PC-3 (cell line): ENCODE measurements at regions not wholly inside any gene's neighbourhood (a gene's known extent, or its start where the extent isn't known, plus 50 kb on each side); places are given as distances from the start of the nearest gene placed in this dataset.

ENCODE experiments used
- ATAC-seq: fragments of 200-7000 bp; cut with Tn5 transposase; 2 replicates; pipeline ENCODE4 v1.9.1; 2020; ENCODE audit warnings: mild to moderate bottlenecking, moderate library complexity
- BruUV-seq: library from RNA; stranded (reverse); fragments of 400-500 nt; replicated peaks from 2 replicates; lab custom pipeline; 2021; lab: Mats Ljungman, UMichigan
- CTCF ChIA-PET: fragments of 300-600 bp; sonication (Branson Sonifier 250); formaldehyde crosslinking; loops from one replicate; lab custom pipeline; 2022; ENCODE audit warnings: antibody characterized with exemption; lab: Charles Lee
- POLR2A ChIA-PET: fragments of 300-600 bp; sonication (Branson Sonifier 250); formaldehyde crosslinking; loops from one replicate; lab custom pipeline; 2022; ENCODE audit warnings: antibody characterized with exemption; ENCODE audit not compliant: unreplicated experiment; lab: Charles Lee
- DNase-seq: peaks from one replicate; pipeline ENCODE4 v3.0.0-alpha.2; 2015
- H2AFZ ChIP-seq: fragments of 300-600 bp; sonication (generic); 2 replicates; pipeline ENCODE4 v1.6.0; 2016; ENCODE audit warnings: antibody characterized with exemption, low read length
- H3F3A ChIP-seq: fragments of 300-600 bp; sonication (generic); one replicate; pipeline ENCODE4 v1.6.0; 2017; ENCODE audit warnings: antibody characterized with exemption, low read length, control low read depth, mild to moderate bottlenecking; ENCODE audit not compliant: unreplicated experiment
- H3K27ac ChIP-seq: fragments of 300-600 bp; sonication (generic); 2 replicates; pipeline ENCODE4 v1.5.1; 2016; ENCODE audit warnings: mild to moderate bottlenecking, low read length
- H3K27me3 ChIP-seq: fragments of 300-600 bp; sonication (generic); 2 replicates; pipeline ENCODE4 v1.6.1; 2016; ENCODE audit warnings: low read length, mixed read lengths
- H3K36me3 ChIP-seq: fragments of 300-600 bp; sonication (generic); 2 replicates; pipeline ENCODE4 v1.6.1; 2016; ENCODE audit warnings: low read depth, mixed run types, low read length, mixed read lengths
- H3K4me1 ChIP-seq: fragments of 300-600 bp; sonication (generic); 2 replicates; pipeline ENCODE4 v1.5.1; 2016; ENCODE audit warnings: low read length; ENCODE audit not compliant: insufficient read depth
- H3K4me2 ChIP-seq: fragments of 300-600 bp; sonication (generic); 2 replicates; pipeline ENCODE4 v1.6.0; 2016; ENCODE audit warnings: low read length
- H3K4me3 ChIP-seq: fragments of 300-600 bp; sonication (generic); 2 replicates; pipeline ENCODE4 v1.5.1; 2016; ENCODE audit warnings: mild to moderate bottlenecking, low read length, mixed read lengths
- H3K79me2 ChIP-seq: fragments of 300-600 bp; sonication (generic); 2 replicates; pipeline ENCODE4 v1.6.1; 2017; ENCODE audit warnings: low read length, mixed read lengths
- H3K9ac ChIP-seq: fragments of 300-600 bp; sonication (generic); 2 replicates; pipeline ENCODE4 v1.6.0; 2016; ENCODE audit warnings: mild to moderate bottlenecking, low read length
- H3K9me2 ChIP-seq: fragments of 300-600 bp; sonication (generic); replicated peaks from 2 replicates; pipeline ENCODE4 v1.6.1; 2016; ENCODE audit warnings: mixed run types, low read length, mixed read lengths
- H3K9me3 ChIP-seq: fragments of 300-600 bp; sonication (generic); 2 replicates; pipeline ENCODE4 v1.6.1; 2016; ENCODE audit warnings: low read length, mixed read lengths
- H4K20me1 ChIP-seq: fragments of 300-600 bp; sonication (generic); 2 replicates; pipeline ENCODE4 v1.6.1; 2016; ENCODE audit warnings: low read length, mixed read lengths
- CTCF ChIP-seq: fragments of 300-600 bp; sonication (generic); conservative IDR thresholded peaks from 2 replicates; pipeline ENCODE4 v1.5.1; 2017; ENCODE audit warnings: antibody characterized with exemption, low read depth, mild to moderate bottlenecking, low read length
- EZH2 ChIP-seq: fragments of 300-600 bp; sonication (generic); IDR thresholded peaks from one replicate; pipeline ENCODE4 v1.6.1; 2017; ENCODE audit warnings: antibody characterized with exemption, mild to moderate bottlenecking, low read length; ENCODE audit not compliant: unreplicated experiment
- EZH2phosphoT487 ChIP-seq: fragments of 300-600 bp; sonication (generic); IDR thresholded peaks from 2 replicates; pipeline ENCODE4 v1.6.1; 2018; ENCODE audit warnings: mild to moderate bottlenecking, antibody characterized with exemption, low read length, borderline replicate concordance
- intact Hi-C: fragments of 100-400 bp; cut with micrococcal nuclease; formaldehyde crosslinking; loops from 2 replicates; pipeline ENCODE4 v1.9.0; 2023

- Histone ChIP-seq H3K79me2 (no peaks in the 10 kb centered on the region), H3F3A (no peaks in the 10 kb centered on the region), H3K4me2 (no peak overlapping the region), H3K9ac (no peak overlapping the region), H3K27me3 (no peaks in the 10 kb centered on the region), H3K36me3 (no peaks in the 10 kb centered on the region), H4K20me1 (no peaks in the 10 kb centered on the region), H3K9me3 (no peaks in the 10 kb centered on the region), H2AFZ (no peak overlapping the region), H3K27ac (no peak overlapping the region), H3K4me1 (no peaks in the 10 kb centered on the region), H3K4me3 (no peak overlapping the region), H3K9me2 (no peaks in the 10 kb centered on the region)
- no TSS peak for BruUV-seq
- intact Hi-C loops: no loop called here
- POLR2A ChIA-PET: no interaction called here
- no peak for DNase-seq
- no peak for TF ChIP-seq CTCF
- no peak for TF ChIP-seq EZH2
- no peak for TF ChIP-seq EZH2phosphoT487
- no peak for ATAC-seq
- CTCF ChIA-PET: no interaction called here
These were observed 67.3 kb upstream of the TNP1 start for GRCh38 chr2:216927163-216927562.

DNA sequence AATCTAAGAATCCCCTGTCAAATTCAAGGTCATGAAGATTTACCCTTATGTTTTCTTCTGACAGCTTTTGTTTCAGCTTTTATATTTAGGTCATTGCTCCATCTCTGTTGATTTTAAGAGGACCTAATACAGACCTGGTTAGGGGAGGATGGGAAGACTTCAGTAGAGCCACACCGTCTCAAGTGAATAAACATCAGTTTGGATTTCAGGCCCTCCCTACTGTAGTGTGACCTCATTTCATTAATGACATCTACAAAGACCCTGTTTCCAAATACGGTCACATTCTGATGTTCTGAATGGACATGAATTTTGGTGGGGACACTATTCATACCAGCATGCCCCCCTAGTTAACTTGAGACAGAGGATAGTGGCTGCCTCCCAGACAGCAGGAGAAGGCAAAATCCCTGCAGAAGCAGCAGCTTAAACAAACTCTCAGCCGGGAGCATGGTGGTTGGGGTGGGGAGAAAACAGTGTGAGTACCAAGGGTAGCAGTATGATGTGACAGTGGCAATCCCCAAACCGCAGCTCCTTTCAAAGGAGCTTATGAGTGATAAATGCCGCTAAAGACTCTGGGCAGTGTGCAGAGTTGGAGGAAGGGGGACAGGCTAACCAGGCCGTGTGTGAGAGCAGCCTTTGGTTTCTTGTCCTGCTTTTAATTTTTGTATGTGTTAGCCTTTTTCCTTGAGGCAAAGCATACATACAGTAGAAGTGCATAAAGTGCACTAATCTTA is 65.9 kb upstream of the TNP1 start:
- no peak for TF ChIP-seq EZH2phosphoT487
- no peak for TF ChIP-seq EZH2
- no peak for TF ChIP-seq CTCF
- H3F3A ChIP-seq: no peaks in the 10 kb centered on the region
- CTCF ChIA-PET: no interaction called here
- ATAC-seq (no peak), DNase-seq (no peak)
- no peak overlapping the region for H3K9ac ChIP-seq
- no peak overlapping the region for H2AFZ ChIP-seq
- H3K4me1 ChIP-seq: no peaks in the 10 kb centered on the region
- no peaks in the 10 kb centered on the region for H3K36me3 ChIP-seq
- POLR2A ChIA-PET: no interaction called here
- H3K9me2 ChIP-seq: no peaks in the 10 kb centered on the region
- no peaks in the 10 kb centered on the region for H3K9me3 ChIP-seq
- H3K4me3 ChIP-seq: no peak overlapping the region
- H3K27me3 ChIP-seq: no peaks in the 10 kb centered on the region
- no TSS peak for BruUV-seq
- intact Hi-C loops: no loop called here
- H3K79me2 ChIP-seq: no peaks in the 10 kb centered on the region
- no peaks in the 10 kb centered on the region for H4K20me1 ChIP-seq
- H3K27ac ChIP-seq: no peak overlapping the region
- H3K4me2 ChIP-seq: no peak overlapping the region

DNA sequence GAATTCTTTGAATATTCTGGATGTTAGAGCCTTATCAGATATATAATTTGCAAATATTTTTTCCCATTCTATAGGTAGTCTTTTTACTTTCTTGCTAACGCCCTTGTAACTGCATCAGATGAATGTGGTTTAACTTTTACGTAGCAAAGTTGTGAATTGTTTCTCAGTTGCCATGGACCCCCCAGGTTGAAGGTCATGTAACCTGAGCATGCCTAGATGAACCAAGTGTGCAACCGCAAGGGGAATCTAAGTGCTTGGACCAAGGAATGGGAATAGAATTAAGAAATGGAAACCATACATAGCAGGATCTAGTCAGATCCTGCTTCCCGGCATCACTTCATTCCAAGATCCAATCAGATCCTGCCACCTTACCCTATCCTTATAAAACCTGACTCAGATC is 65.1 kb upstream of the TNP1 start:
- no peaks in the 10 kb centered on the region for H3K9me2 ChIP-seq
- ChIA-PET CTCF (no interaction called here), POLR2A (no interaction called here)
- no peak overlapping the region for H3K9ac ChIP-seq
- BruUV-seq: no TSS peak
- intact Hi-C loops: no loop called here
- H3K4me2 ChIP-seq: no peak overlapping the region
- no peaks in the 10 kb centered on the region for H3F3A ChIP-seq
- no peak overlapping the region for H3K4me3 ChIP-seq
- no peaks in the 10 kb centered on the region for H3K79me2 ChIP-seq
- no peak for DNase-seq
- ATAC-seq: no peak
- TF ChIP-seq EZH2: no peak
- no peak for TF ChIP-seq CTCF
- H3K36me3 ChIP-seq: no peaks in the 10 kb centered on the region
- H3K27ac ChIP-seq: no peak overlapping the region
- no peaks in the 10 kb centered on the region for H3K4me1 ChIP-seq
- H2AFZ ChIP-seq: no peak overlapping the region
- no peaks in the 10 kb centered on the region for H3K9me3 ChIP-seq
- H3K27me3 ChIP-seq: no peaks in the 10 kb centered on the region
- no peaks in the 10 kb centered on the region for H4K20me1 ChIP-seq
